Ascending aorta (tissue), 2 donors: ENCODE measurements at regions not wholly inside any gene's neighbourhood (a gene's known extent, or its start where the extent isn't known, plus 50 kb on each side); places are given as distances from the start of the nearest gene placed in this dataset.
"Not testable (repeated sequence)": the region's sequence is repeated elsewhere in the genome, so short reads cannot be mapped to it uniquely, and the experiment has no call there.

Experiments used
- DNase-seq, 2 donors: peaks; one replicate each; pipeline ENCODE4 v3.0.0-alpha.2; 2019; ENCODE audit warnings: low spot score in 2 of 2
- H3K27ac ChIP-seq, 2 donors: fragments of 200-600 bp; sonication (generic); one replicate each; pipeline ENCODE4 v1.5.1; 2016 to 2017; ENCODE audit warnings: mild to moderate bottlenecking in 1 of 2
- H3K27me3 ChIP-seq: fragments of 200-600 bp; sonication (generic); one replicate; pipeline ENCODE4 v1.5.1; 2017
- H3K36me3 ChIP-seq, 2 donors: fragments of 200-600 bp; sonication (generic); one replicate each; pipeline ENCODE4 v1.5.1; 2016
- H3K4me1 ChIP-seq, 2 donors: fragments of 200-600 bp; sonication (generic); one replicate each; pipeline ENCODE4 v1.5.1; 2016 to 2017; ENCODE audit warnings: mild to moderate bottlenecking in 1 of 2
- H3K4me3 ChIP-seq, 2 donors: fragments of 200-600 bp; sonication (generic); one replicate each; pipeline ENCODE4 v1.5.1; 2016 to 2017; ENCODE audit warnings: mild to moderate bottlenecking in 1 of 2
- H3K9me3 ChIP-seq, 2 donors: fragments of 200-600 bp; sonication (generic); one replicate each; pipeline ENCODE4 v1.5.1; 2016
- intact Hi-C: fragments of 100-400 bp; cut with DNase I; formaldehyde crosslinking; loops from one replicate; pipeline ENCODE4 v1.15.1; 2023
- TF ChIP-seq, protein P1 (sequence below), 3 experiments: fragments of 200-600 bp in 2 of 3; fragments of 450-650 bp in 1 of 3; sonication (generic) in 2 of 3; IDR thresholded peaks; one replicate each; pipeline ENCODE4 v1.5.1; 2016 to 2019; ENCODE audit warnings: antibody characterized with exemption in 3 of 3, mild to moderate bottlenecking in 1 of 3, moderate library complexity in 1 of 3

DNA sequence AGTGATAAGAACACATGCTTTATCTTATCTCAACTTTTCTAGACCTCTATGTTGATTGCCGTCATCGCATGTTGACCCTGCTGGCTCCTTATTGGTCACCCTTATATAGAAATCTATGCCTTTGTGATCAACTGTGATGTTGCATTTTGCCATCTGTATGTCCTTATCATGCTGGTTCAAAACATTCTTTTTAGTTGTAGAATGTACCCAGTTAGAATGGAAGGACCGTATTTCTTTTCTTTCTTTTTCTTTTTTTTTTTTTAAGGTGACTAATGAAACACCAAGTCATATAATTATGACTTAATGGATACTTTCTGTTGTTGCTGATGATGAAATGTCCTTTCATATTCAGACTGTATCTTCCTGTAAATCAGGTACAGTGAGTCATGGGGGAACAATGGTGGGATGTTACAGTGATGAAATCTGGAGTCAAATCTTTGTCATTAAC lies 145.9 kb upstream of the CITED2 start:
- Histone ChIP-seq H3K4me3 (no peak overlapping the region), H3K27ac (no peak overlapping the region), H3K9me3 (no peaks in the 10 kb centered on the region), H3K36me3 (no peaks in the 10 kb centered on the region), H3K4me1 (no peaks in the 10 kb centered on the region), H3K27me3 (no peaks in the 10 kb centered on the region)
- TF ChIP-seq, protein P1, sequence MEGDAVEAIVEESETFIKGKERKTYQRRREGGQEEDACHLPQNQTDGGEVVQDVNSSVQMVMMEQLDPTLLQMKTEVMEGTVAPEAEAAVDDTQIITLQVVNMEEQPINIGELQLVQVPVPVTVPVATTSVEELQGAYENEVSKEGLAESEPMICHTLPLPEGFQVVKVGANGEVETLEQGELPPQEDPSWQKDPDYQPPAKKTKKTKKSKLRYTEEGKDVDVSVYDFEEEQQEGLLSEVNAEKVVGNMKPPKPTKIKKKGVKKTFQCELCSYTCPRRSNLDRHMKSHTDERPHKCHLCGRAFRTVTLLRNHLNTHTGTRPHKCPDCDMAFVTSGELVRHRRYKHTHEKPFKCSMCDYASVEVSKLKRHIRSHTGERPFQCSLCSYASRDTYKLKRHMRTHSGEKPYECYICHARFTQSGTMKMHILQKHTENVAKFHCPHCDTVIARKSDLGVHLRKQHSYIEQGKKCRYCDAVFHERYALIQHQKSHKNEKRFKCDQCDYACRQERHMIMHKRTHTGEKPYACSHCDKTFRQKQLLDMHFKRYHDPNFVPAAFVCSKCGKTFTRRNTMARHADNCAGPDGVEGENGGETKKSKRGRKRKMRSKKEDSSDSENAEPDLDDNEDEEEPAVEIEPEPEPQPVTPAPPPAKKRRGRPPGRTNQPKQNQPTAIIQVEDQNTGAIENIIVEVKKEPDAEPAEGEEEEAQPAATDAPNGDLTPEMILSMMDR (IDR thresholded peaks at IDR 0.05): no peak
- intact Hi-C loops: no loop called here
- DNase-seq: no peak

DNA sequence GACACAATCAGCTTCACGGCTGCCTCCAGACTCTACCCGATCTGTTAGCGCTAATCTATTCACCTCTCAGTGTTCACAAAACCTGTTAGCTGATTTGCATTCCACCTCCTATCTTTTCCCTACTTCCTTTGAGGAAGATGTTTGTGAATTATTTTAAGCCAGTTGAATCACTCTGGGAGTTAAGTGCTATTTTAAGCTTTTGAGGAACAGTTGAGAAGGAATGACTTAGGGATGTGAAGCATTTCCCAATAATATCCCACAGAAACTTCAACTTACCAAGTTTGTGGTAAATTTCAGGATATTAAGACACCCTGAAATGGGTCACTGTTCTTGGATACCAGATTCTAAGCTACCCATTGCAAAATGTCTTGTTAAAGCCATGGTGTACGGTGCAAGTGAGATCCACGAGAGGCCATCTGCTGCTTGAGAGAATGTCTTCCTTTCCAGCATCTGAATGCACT lies 145.2 kb upstream of the CITED2 start:
- Histone ChIP-seq H3K9me3 (no peaks in the 10 kb centered on the region), H3K4me3 (no peak overlapping the region), H3K27ac (no peak overlapping the region), H3K4me1 (no peaks in the 10 kb centered on the region), H3K27me3 (no peaks in the 10 kb centered on the region), H3K36me3 (no peaks in the 10 kb centered on the region)
- no peak for DNase-seq
- intact Hi-C loops: no loop called here
- TF ChIP-seq, protein P1 (IDR thresholded peaks at IDR 0.05): no peak

- DNase-seq: no peak
- Histone ChIP-seq H3K27me3 (no peaks in the 10 kb centered on the region), H3K4me1 (no peaks in the 10 kb centered on the region), H3K27ac (no peak overlapping the region), H3K9me3 (no peaks in the 10 kb centered on the region), H3K4me3 (no peak overlapping the region), H3K36me3 (no peaks in the 10 kb centered on the region)
- TF ChIP-seq, protein P1 (IDR thresholded peaks at IDR 0.05): no peak
- intact Hi-C loops: no loop called here
These were observed 144.6 kb upstream of the CITED2 start for GRCh38 chr6:139519097-139519496.

DNA sequence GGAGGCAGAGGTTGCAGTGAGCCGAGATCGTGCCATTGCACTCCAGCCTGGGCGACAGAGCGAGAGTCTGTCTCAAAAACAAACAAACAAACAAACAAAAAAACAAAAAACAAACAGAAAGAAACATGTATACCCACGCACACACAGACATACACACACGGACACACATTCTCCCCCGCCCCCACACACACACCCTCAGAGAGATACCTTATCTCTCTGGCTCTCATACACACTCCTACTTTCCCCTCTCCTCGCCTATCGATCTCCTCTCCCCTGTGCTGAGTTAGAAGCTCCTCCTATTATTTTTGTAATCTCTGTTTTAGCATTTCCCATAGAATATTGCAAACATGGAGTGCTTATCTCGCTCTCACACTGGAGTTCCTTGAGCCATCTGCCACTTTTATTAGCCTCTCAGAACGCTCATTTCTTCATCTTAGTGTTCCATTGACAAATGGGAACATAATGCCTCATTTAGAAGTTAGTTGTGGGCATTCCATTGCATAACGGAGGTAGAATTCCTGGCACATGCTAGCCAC lies 144.2 kb upstream of the CITED2 start:
- Histone ChIP-seq H3K27ac (no peak overlapping the region), H3K9me3 (no peaks in the 10 kb centered on the region), H3K4me1 (no peaks in the 10 kb centered on the region), H3K36me3 (no peaks in the 10 kb centered on the region), H3K4me3 (no peak overlapping the region), H3K27me3 (no peaks in the 10 kb centered on the region)
- DNase-seq: no peak
- TF ChIP-seq, protein P1 (IDR thresholded peaks at IDR 0.05): no peak
- intact Hi-C loops: no loop called here

GRCh38 chr6:139517998-139518555 lies 143.6 kb upstream of the CITED2 start:
- DNase-seq, intact Hi-C loops: not testable (repeated sequence)

GRCh38 chr6:139515511-139515910 lies 141.1 kb upstream of the CITED2 start:
- no peak overlapping the region for H3K4me3 ChIP-seq
- TF ChIP-seq, protein P1 (IDR thresholded peaks at IDR 0.05): no peak
- H3K36me3 ChIP-seq: no peaks in the 10 kb centered on the region
- intact Hi-C loops: no loop called here
- no peaks in the 10 kb centered on the region for H3K27me3 ChIP-seq
- H3K4me1 ChIP-seq: no peaks in the 10 kb centered on the region
- DNase-seq: no peak
- no peaks in the 10 kb centered on the region for H3K9me3 ChIP-seq
- no peak overlapping the region for H3K27ac ChIP-seq

More at GRCh38 chr6:139517998-139518555, 143.6 kb upstream of the CITED2 start:
- not testable (repeated sequence) for H3K36me3 ChIP-seq, H3K4me3 ChIP-seq, H3K9me3 ChIP-seq, H3K4me1 ChIP-seq, H3K27me3 ChIP-seq, H3K27ac ChIP-seq
